Thyroid gland (tissue), 4 donors: ENCODE measurements at regions not wholly inside any gene's neighbourhood (a gene's known extent, or its start where the extent isn't known, plus 50 kb on each side); places are given as distances from the start of the nearest gene placed in this dataset.

Experiments used
- CTCF ChIP-seq, 6 experiments: fragments of 200-600 bp in 3 of 6; fragments of 450-650 bp in 3 of 6; sonication (generic) in 3 of 6; IDR thresholded peaks; one replicate each; pipeline ENCODE4 v1.5.1; 2016 to 2019; ENCODE audit warnings: antibody characterized with exemption in 6 of 6, mild to moderate bottlenecking in 2 of 6, inconsistent platforms in 1 of 6, moderate library complexity in 1 of 6
- POLR2A ChIP-seq, 2 donors: fragments of 450-650 bp; IDR thresholded peaks; one replicate each; pipeline ENCODE4 v1.6.1; 2017; ENCODE audit warnings: antibody characterized with exemption in 2 of 2, mild to moderate bottlenecking in 2 of 2, moderate library complexity in 1 of 2

DNA sequence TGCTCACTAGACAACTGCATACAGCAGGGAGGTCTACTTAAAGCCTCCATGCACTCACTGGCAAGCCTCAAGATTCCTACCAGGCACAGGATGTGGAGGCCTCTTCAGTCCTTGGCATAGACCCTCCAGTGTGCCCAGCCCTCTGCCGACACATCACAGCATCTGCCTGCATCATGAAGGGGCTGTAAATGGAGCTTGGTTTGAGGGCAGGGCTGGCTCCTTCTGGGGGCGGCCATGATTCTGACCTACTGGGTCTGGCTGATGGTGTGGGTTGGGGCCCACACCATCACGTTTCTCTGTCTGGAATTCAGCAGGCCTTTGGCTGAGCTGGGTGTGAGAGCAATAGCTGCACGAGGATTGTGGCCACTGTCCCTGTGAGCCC, 84.9 kb upstream of the SHB start:
- TF ChIP-seq CTCF (IDR thresholded peaks at IDR 0.05), result no peak
- TF ChIP-seq POLR2A (IDR thresholded peaks at IDR 0.05), result no peak
